ENCODE measurements at regions not wholly inside any gene's neighbourhood (a gene's known extent, or its start where the extent isn't known, plus 50 kb on each side); places are given as distances from the start of the nearest gene placed in this dataset.

DNA sequence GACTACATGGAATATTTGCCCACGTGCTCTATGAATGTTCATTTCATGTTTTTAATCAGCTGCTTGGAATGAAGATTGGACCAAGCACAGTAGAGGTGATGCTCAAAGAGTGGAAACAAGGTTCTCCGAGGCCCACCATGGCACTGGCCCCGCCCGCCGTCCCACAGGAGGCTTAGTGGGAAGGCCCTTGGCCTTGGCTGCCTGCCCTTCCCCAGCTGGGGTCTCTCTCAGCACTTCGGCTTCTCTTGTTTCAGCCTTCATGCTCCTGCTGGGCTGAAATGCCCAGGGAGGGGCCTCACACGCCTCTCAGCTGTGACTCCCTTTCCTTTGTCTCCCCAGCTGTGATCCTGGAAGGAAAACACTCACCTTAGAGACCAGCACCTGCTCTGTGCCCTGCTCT is 833.2 kb downstream of the GALR1 start:
- DNase-seq (ENCODE audit: low read depth), result no peak
- TF ChIP-seq, protein P1, sequence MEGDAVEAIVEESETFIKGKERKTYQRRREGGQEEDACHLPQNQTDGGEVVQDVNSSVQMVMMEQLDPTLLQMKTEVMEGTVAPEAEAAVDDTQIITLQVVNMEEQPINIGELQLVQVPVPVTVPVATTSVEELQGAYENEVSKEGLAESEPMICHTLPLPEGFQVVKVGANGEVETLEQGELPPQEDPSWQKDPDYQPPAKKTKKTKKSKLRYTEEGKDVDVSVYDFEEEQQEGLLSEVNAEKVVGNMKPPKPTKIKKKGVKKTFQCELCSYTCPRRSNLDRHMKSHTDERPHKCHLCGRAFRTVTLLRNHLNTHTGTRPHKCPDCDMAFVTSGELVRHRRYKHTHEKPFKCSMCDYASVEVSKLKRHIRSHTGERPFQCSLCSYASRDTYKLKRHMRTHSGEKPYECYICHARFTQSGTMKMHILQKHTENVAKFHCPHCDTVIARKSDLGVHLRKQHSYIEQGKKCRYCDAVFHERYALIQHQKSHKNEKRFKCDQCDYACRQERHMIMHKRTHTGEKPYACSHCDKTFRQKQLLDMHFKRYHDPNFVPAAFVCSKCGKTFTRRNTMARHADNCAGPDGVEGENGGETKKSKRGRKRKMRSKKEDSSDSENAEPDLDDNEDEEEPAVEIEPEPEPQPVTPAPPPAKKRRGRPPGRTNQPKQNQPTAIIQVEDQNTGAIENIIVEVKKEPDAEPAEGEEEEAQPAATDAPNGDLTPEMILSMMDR (conservative IDR thresholded peaks at IDR 0.05; ENCODE audit: low read length), result no peak
- H3K4me3 ChIP-seq (ENCODE audit: low read length), result no peak overlapping the region

- TF ChIP-seq, protein P1 (conservative IDR thresholded peaks at IDR 0.05; ENCODE audit: low read length), result no peak
- H3K4me3 ChIP-seq (ENCODE audit: low read length), result no peak overlapping the region
- no peak for DNase-seq (ENCODE audit: low read depth)
Measured at GRCh38 chr18:78085241-78086185, 835.9 kb downstream of the GALR1 start.

- TF ChIP-seq, protein P1 (conservative IDR thresholded peaks at IDR 0.05; ENCODE audit: low read length), result no peak
- no peak for DNase-seq (ENCODE audit: low read depth)
- H3K4me3 ChIP-seq (ENCODE audit: low read length), result no peak overlapping the region
Measured at GRCh38 chr18:78086931-78087330, 837.3 kb downstream of the GALR1 start.

DNA sequence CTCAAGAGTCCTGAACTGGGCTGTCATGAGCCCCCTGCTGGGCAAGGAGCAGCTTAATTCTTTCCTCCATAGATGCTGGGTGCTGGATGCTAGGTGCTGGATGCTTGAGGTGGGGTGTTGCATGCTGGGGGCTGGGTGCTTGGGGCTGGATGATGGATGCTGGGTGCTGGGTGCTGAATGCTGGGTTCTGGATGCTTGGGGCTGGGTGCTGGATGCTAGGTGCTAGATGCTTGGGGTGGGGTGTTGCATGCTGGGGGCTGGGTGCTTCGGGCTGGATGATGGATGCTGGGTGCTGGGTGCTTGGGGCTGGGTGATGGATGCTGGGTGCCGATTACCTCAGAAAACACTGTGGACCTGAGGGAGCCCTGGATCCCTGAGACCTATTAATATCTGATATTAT is 837.7 kb downstream of the GALR1 start:
- TF ChIP-seq, protein P1 (conservative IDR thresholded peaks at IDR 0.05; ENCODE audit: low read length), result no peak
- DNase-seq (ENCODE audit: low read depth), result no peak
- H3K4me3 ChIP-seq (ENCODE audit: low read length), result no peak overlapping the region

- TF ChIP-seq, protein P1 (conservative IDR thresholded peaks at IDR 0.05; ENCODE audit: low read length), result no peak
- DNase-seq (ENCODE audit: low read depth), result no peak
- no peak overlapping the region for H3K4me3 ChIP-seq (ENCODE audit: low read length)
Measured at GRCh38 chr18:78090584-78090983, 840.9 kb downstream of the GALR1 start.

GRCh38 chr18:78092901-78093300 is 843.3 kb downstream of the GALR1 start:
- no peak for DNase-seq (ENCODE audit: low read depth)
- H3K4me3 ChIP-seq (ENCODE audit: low read length), result no peak overlapping the region
- TF ChIP-seq, protein P1 (conservative IDR thresholded peaks at IDR 0.05; ENCODE audit: low read length), result no peak

DNA sequence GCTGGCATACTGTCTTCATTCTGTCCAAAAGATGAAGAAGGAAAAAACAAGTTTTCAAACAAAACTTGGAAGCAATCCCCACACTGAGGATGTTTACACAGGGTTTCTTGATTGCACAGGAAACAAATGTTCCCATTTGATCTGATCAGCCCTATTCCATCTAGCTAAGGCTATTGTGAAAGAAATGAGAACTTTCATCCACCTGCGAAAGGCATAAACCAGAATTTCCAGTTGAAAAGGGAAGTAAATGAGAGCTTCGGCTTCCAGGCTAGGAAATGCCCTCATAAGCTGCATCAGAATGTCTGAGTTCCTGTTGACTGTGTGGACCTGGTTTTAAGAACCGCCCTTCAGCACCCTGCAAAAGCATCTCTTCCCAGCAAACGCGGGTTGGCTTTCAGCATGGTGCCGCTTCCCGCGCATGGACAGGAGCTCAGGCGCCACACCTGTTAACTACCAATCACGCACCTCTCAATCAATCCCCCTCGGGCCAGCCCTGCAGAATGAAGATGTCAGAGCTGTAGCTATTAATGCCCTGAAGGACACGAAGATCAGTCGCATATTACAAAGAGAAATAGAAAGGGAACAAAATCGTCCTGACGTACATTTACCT is 850.4 kb downstream of the GALR1 start:
- no peak for DNase-seq (ENCODE audit: low read depth)
- TF ChIP-seq, protein P1 (conservative IDR thresholded peaks at IDR 0.05; ENCODE audit: low read length), result no peak
- no peak overlapping the region for H3K4me3 ChIP-seq (ENCODE audit: low read length)

All from AG10803 (cell line).